Erythroblast (primary cell): ENCODE measurements at regions not wholly inside any gene's neighbourhood (a gene's known extent, or its start where the extent isn't known, plus 50 kb on each side); places are given as distances from the start of the nearest gene placed in this dataset.

Experiments
- DNase-seq, 2 experiments: peaks; one replicate each; lab custom pipeline; 2025; lab: John Stamatoyannopoulos, UW
- GATA1 ChIP-seq: IDR thresholded peaks from 2 replicates; pipeline ENCODE4 v1.6.1; 2011; ENCODE audit warnings: low read depth, mild to moderate bottlenecking, control low read depth, low read length, moderate library complexity
- POLR2A ChIP-seq: IDR thresholded peaks from 2 replicates; pipeline ENCODE4 v1.6.1; 2011; ENCODE audit warnings: mild to moderate bottlenecking, low read length

DNA sequence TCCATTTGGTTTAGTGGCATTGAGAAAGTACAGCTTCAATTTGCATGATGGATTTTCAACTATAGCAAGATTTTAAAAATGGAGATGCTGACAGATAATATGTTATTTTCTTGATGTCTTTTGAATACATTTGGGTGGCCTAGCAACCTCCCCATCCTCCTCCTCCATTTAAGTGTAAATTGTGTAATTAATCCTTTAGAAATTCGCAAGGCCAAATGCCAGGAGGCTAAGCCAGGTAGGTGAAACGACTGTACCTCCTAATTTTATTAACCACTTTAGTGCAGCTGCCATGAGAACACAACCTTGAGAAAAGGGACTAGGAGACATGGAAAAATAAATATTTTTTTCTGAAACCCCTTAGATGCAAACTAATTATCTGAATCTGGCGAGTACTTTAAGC lies 248.8 kb downstream of the MRPS30 start:
- TF ChIP-seq GATA1 = no peak
- TF ChIP-seq POLR2A = no peak
- DNase-seq = no peak

DNA sequence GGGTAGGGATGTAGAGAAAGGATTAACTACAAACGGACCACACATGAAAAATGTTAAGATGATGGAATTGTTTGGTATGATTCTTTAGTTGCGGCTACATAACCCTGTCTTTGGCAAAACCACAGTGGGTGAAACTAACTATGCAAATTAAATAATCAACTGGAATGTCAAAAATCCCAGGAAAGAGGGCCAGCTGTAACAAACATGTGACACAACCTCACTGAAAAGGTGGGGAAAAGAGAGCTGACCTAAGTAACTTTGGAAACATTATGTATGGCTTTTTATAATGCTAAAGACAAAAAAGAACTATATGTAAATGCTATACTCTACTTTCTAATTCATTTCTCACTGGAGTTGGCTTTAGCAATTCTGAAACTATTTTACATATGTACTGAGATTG lies 252.0 kb downstream of the MRPS30 start:
- no peak for TF ChIP-seq GATA1
- TF ChIP-seq POLR2A = no peak
- no peak for DNase-seq

DNA sequence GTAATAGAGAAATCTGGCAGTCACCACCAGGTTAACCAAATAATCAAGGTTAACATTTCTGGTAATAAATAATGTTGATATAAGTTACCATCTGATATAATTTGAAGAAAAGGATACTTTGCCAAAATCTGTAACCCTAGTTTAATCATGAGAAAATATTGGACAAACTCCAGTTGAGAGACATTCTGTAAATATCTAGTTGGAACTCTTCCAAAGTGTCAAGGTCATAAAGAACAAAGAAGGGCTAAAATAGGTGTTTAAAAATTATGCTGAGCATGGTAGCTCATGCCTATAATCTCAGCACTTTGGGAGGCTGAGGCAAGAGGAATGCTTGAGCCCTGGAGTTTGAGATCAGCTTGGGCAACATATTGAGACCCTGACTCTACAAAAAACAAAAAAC lies 253.3 kb downstream of the MRPS30 start:
- TF ChIP-seq GATA1 = no peak
- no peak for TF ChIP-seq POLR2A
- DNase-seq = no peak

DNA sequence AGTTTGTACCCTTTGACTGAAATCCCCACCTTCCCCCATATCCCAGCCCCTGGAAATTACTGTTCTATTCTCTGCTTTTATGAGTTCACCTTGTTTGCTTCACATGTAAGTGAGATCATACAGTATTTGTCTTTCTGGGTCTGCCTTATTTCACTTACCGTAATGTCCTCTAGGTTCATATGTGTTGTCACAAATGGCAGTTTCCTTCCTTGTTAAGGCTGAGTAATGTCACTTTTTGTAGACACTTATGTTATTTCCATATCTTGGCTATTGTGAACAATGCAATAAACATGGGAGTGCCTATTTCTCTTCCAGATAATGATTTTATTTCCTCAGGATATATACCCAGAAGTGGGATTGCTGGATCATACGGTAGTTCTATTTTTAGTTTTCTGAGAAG lies 272.3 kb downstream of the MRPS30 start:
- no peak for DNase-seq

DNA sequence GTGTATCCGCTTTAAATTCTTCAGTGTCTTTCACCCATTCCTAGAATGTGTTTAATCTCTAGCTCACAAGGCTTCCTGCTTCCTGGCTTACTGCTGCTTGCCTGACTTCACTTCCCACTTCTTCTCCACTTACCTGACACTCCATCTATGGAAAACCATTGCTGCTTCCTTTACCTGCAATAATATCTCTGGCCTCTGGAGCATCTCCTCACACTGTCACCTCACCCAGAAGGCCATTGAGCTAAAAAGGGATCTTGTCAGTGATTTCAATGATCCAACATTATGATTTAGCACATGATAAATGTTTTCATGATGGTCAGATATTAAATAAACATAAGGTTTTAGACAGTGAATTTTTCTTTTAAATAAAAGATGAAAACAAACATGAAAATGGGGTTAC lies 281.1 kb downstream of the MRPS30 start:
- TF ChIP-seq POLR2A (no peak), GATA1 (no peak)

More for the DNA sequence above, 272.3 kb downstream of the MRPS30 start:
- TF ChIP-seq GATA1 (no peak), POLR2A (no peak)

DNA sequence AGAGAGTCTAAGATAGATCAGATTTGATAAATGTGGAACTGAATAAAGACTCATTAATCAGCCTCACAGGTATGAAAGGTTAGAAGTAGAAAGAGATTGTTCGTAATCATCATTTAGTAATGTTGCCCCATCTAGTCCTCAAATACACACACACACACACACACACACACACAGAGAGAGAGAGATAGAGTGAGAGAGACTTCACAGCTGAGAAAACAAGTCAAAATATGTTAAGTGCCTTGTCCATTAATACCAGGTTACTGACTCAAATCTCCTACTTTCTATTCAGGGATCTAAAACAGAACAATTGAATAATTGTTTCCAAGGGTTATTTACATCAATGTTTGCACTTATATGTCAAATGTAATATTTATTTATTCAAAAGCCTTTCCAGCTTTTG lies 284.6 kb downstream of the MRPS30 start:
- no peak for TF ChIP-seq POLR2A
- no peak for TF ChIP-seq GATA1
- no peak for DNase-seq

More for the DNA sequence above, 281.1 kb downstream of the MRPS30 start:
- DNase-seq = no peak

DNA sequence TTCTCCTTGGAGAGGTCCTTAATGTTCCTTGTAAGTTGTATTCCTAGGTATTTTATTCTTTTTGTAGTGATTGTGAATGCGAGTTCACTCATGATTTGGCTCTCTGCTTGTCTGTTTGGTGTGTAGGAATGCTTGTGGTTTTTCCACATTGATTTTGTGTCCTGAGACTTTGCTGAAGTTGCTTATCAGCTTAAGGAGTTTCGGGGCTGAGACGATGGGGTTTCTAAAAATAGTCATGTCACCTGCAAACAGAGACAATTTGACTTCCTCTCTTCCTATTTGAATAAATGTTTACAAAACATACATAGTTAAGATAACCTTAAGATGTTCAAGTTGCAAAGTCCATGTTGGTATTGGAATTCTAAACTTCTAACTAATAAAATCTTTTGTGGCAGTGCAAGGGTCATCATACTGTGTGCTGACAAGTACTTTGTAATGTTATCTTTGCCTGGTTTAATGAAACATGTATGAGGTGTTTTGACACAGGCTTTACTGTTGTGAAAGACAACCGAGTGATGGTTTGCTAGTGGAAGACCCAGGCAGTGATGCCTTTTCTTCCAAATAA lies 286.2 kb downstream of the MRPS30 start:
- TF ChIP-seq GATA1 (no peak), POLR2A (no peak)
- DNase-seq = no peak

DNA sequence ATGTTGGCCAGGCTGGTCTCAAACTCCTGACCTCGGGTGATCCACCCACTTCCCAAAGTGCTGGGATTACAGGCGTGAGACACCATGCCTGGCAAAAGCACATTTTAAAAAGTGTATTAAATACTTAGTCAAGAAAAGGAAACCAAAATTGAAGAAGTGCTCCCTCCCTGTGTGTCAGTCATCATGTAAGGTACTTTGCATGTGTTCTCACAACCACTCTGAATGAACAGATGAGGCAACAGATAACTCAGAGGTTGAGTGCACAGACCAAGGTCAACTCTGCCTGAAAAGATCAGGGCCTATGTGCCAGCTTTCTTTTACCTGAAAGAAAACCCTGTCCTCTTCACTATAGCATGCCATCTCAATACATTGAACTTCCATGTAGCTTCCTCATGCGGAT lies 289.7 kb downstream of the MRPS30 start:
- TF ChIP-seq POLR2A (no peak), GATA1 (no peak)
- peak in 1 of 2 experiments; percentile 1 for DNase-seq

DNA sequence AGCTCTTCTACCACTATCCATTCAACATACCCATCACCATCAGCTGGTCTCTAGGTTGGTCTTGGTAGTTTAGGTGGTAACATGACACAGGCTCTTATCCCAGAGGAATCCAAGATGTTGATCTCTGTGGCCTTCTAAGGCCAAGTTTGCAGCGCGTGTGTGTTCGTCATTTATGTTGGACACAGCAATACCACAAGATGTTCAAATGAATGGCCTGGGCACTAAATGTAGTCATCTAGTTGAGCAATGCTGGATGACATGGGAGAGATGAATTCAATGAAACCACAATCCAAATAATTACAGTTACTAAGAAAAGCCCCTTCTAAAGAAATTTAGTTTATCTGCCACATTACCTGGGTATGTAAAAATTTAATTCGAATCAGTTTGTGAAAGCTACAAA lies 292.4 kb downstream of the MRPS30 start:
- DNase-seq = no peak
- TF ChIP-seq POLR2A (no peak), GATA1 (no peak)

DNA sequence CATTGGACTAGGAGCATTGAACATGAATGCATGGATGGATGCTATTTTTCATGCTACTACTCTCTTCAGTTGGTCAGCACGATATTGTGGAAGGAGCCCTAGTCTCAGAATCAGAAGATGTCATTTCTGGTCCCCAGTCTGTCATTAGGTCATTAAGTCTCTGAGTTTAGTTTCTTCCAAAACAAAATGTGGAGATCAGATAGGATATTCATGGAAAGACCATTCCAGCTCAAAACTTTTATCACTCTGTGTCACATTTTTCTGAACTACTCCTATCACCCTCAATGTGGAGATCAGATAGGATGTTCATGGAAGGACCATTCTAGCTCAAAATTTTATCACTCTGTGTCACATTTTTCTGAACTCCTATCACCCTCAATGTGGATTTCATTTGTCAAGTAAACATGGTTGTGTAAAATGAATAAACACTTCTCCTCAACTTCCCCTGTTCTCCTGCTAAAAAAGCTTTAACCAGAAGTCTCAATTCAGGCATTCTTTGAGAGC lies 296.8 kb downstream of the MRPS30 start:
- DNase-seq = peak; percentile 60 to 80
- TF ChIP-seq GATA1 = no peak
- TF ChIP-seq POLR2A = no peak

DNA sequence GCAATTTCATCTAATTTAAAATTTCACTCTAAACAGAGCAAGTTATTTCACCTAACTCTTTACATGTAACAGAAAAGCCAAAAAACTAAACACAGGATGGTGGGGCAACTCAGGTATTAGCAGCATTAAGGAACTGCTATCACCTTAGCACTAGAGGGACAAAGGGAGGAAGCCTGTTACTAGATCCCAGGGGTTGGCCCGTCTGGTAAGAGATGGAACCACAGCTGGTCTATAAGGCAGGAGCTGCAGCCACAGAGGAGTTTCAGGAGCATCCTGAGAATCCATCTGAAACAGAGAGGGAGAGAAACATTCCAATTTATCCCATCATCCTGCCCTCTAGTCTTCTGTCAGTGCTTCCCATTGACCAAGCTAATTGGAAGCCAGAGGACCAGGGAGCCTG lies 300.3 kb downstream of the MRPS30 start:
- no peak for DNase-seq
- no peak for TF ChIP-seq GATA1
- no peak for TF ChIP-seq POLR2A

DNA sequence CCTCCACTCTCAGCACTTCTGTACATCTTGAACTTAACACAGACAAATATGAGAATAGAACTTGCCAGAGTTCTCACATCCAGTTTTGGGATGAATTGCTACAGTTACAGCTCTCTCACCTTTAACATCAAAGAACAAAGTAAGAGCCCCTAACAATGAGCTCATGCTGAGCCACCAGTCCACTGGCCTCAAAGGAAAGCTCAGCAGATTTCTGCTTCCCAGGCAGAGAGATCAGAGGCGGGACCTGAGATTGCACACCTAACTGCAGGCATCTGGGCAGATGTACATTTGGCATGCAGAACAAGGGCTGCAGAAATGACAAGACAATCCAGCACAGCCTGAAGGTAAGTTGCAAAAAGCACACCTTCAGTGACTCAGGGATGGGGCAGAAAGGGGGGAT lies 300.9 kb downstream of the MRPS30 start:
- no peak for TF ChIP-seq POLR2A
- TF ChIP-seq GATA1 = no peak

DNA sequence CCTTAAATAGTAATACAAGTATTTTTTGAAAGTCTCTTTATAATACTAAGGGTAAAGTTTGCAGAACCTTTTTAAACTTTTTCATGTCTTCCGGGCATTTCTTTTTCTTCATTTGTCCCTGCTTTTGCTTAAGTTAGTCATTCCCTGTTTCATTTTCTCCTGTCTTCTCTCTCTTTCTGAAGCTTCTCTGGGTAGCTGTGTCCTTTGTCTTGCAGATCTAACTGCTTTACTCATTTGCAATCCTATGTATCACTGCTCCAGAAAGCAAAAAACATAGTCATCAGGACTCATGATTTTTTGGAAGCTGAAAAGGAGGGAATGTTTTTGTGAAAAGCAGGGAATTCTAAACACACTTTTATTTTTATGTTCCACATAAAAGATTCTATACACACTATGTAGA lies 301.7 kb downstream of the MRPS30 start:
- no peak for DNase-seq
- TF ChIP-seq GATA1 (no peak), POLR2A (no peak)

More for the DNA sequence above, 300.9 kb downstream of the MRPS30 start:
- no peak for DNase-seq

DNA sequence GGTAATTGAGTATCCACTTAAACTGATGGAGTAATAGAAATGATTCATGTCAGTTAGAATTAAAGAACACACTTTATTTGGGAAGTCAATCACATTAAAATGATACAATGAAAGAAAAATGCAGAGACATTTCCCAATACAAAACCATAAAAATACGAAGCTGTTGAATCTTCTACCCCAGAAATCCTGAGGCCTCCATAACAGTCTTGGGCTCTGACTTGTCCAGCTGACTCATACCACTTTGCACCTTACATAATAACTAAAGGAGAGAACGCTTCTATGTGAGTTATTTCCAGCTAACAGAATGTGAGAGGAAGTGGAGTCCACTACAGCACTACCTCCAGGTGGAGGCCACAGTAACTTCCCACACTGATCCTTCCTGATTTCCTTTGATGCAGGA lies 305.0 kb downstream of the MRPS30 start:
- DNase-seq = no peak
- no peak for TF ChIP-seq GATA1
- TF ChIP-seq POLR2A = no peak

DNA sequence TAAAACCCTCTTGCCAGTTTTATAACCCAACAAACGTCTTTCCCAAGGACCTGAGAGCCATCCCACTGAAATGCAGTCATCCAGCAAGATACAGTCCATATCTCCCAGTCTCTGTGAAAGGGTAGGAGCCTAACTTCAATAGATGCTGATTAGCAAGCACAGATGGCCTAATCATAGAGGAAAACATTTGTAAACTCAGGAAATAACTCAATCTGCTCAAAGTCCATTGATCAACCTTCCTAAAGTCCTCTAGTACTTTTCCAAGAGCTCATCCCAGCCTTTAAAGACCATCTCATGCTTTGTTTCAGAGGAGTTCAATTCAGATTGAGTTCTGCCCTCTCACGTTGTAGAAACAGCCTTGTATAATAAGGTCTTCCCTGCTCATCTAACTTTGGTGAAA lies 324.2 kb downstream of the MRPS30 start:
- TF ChIP-seq GATA1 = no peak
- no peak for TF ChIP-seq POLR2A
- no peak for DNase-seq
